Smooth muscle cell (in vitro differentiated cells): ENCODE measurements at regions not wholly inside any gene's neighbourhood (a gene's known extent, or its start where the extent isn't known, plus 50 kb on each side); places are given as distances from the start of the nearest gene placed in this dataset.

Source experiments
- DNase-seq: peaks from one replicate; lab custom pipeline; 2025; ENCODE audit not compliant: unreplicated experiment; lab: John Stamatoyannopoulos, UW
- H2AFZ ChIP-seq: fragments of 200-600 bp; sonication (generic); 2 replicates; pipeline ENCODE4 v1.6.0; 2016; ENCODE audit warnings: antibody characterized with exemption, low read depth, mild to moderate bottlenecking
- H3F3A ChIP-seq: fragments of 200-600 bp; sonication (generic); 2 replicates; pipeline ENCODE4 v1.6.0; 2017; ENCODE audit warnings: antibody characterized with exemption, low read depth
- H3K27ac ChIP-seq: fragments of 200-600 bp; sonication (generic); 2 replicates; pipeline ENCODE4 v1.5.1; 2016; ENCODE audit warnings: low read depth, mild to moderate bottlenecking
- H3K27me3 ChIP-seq: fragments of 200-600 bp; sonication (generic); 2 replicates; pipeline ENCODE4 v1.6.1; 2016; ENCODE audit warnings: low read depth, mild to moderate bottlenecking
- H3K36me3 ChIP-seq: fragments of 200-600 bp; sonication (generic); 2 replicates; pipeline ENCODE4 v1.5.1; 2016; ENCODE audit warnings: low read depth
- H3K4me1 ChIP-seq: fragments of 200-600 bp; sonication (generic); 2 replicates; pipeline ENCODE4 v1.5.1; 2016; ENCODE audit warnings: low read depth
- H3K4me2 ChIP-seq: fragments of 200-600 bp; sonication (generic); 2 replicates; pipeline ENCODE4 v1.6.0; 2016; ENCODE audit warnings: mild to moderate bottlenecking
- H3K4me3 ChIP-seq: fragments of 200-600 bp; sonication (generic); 2 replicates; pipeline ENCODE4 v1.5.1; 2016; ENCODE audit warnings: mild to moderate bottlenecking
- H3K79me2 ChIP-seq: fragments of 200-600 bp; sonication (generic); 2 replicates; pipeline ENCODE4 v1.6.0; 2016; ENCODE audit warnings: low read depth, mild to moderate bottlenecking
- H3K9ac ChIP-seq: fragments of 200-600 bp; sonication (generic); 2 replicates; pipeline ENCODE4 v1.6.0; 2016; ENCODE audit warnings: low read depth
- H3K9me3 ChIP-seq: fragments of 200-600 bp; sonication (generic); replicated peaks from 2 replicates; pipeline ENCODE4 v1.5.1; 2016; ENCODE audit warnings: low read depth
- H4K20me1 ChIP-seq: fragments of 200-600 bp; sonication (generic); 2 replicates; pipeline ENCODE4 v1.6.0; 2016; ENCODE audit warnings: low read depth
- CTCF ChIP-seq: fragments of 200-600 bp; sonication (generic); IDR thresholded peaks from 2 replicates; pipeline ENCODE4 v1.5.1; 2017; ENCODE audit warnings: borderline replicate concordance, mild to moderate bottlenecking, antibody characterized with exemption; ENCODE audit not compliant: insufficient read depth, poor library complexity, severe bottlenecking
- WGBS: methylation state at CpG from one replicate; pipeline ENCODE4 v1.1.7; 2016; ENCODE audit warnings: low lambda C conversion rate; 5-methylcytosine and 5-hydroxymethylcytosine counted together

DNA sequence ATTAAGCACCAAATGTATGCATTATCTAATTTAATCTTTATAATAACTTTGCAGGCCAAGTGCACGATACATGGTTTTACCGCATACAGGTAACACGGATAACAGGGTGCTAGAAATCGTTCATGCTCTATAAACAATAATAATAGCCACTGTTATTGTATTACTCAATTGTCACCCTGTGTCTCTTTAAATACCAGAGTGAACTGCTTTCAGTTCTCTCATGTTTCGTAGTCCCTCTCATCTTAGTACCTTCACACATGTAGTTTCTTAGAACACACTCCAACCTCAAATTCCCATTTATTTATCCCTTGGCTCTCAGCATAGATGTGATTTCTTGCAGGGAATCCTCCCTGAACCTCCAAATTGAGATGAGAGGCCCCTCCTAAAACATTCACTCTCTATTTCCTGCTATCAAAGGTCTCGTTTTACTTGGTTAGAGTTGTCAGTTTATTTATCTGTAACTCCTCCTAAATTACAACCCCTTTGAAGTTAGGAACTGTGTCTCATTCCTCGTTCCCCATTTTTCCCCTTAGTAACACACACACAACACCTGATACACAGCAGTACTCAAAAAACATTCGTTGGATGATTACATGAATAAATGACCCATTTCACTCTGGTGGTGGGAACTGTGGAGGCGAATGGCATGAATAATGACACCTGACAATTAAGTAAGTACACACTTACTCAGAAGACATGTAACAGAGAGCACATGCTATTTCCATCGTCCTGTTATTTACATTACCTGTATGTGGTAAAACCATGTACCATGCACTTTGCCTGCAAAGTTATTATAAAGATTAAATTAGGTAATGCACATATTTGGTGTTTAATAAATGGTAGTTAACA lies 134.6 kb downstream of the BTG1 start:
- Histone ChIP-seq H3K27me3 (no peaks in the 10 kb centered on the region), H3K9me3 (no peaks in the 10 kb centered on the region), H4K20me1 (no peaks in the 10 kb centered on the region), H3K79me2 (no peaks in the 10 kb centered on the region), H3K4me1 (no peaks in the 10 kb centered on the region), H3F3A (no peaks in the 10 kb centered on the region), H3K4me3 (no peak overlapping the region), H3K27ac (no peak overlapping the region), H3K9ac (no peak overlapping the region), H3K36me3 (no peaks in the 10 kb centered on the region), H2AFZ (no peak overlapping the region), H3K4me2 (no peak overlapping the region)
- no peak for TF ChIP-seq CTCF
- WGBS = 86% methylated on average over 10 of the region's 10 CpGs
- no peak for DNase-seq

DNA sequence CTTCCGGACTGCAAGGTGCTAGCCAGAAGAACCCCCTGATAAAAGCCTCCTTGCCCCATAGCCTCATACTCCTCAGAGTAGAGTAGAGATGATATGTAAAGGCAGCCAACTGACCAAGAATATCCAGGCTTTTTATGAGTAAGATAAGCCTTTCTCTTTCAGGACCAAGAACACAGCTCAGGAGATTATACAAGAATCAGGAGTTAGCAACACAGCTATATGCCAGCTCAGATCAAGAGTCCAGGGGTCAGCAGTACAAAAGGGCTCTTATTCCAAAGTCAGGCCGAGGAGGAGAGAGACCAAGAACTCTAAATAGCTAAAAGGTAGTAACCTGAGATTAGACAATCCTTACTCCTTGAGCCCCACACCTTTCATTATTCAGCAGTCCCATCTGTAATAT lies 135.3 kb downstream of the BTG1 start:
- no peak for TF ChIP-seq CTCF
- 91% methylated on average over 2 of the region's 2 CpGs for WGBS
- H2AFZ ChIP-seq = no peak overlapping the region
- H3K9ac ChIP-seq = no peak overlapping the region
- H3K4me2 ChIP-seq = no peak overlapping the region
- no peak overlapping the region for H3K27ac ChIP-seq
- no peaks in the 10 kb centered on the region for H3K4me1 ChIP-seq
- no peak overlapping the region for H3K4me3 ChIP-seq
- no peaks in the 10 kb centered on the region for H3K9me3 ChIP-seq
- no peaks in the 10 kb centered on the region for H4K20me1 ChIP-seq
- H3K27me3 ChIP-seq = no peaks in the 10 kb centered on the region
- no peaks in the 10 kb centered on the region for H3F3A ChIP-seq
- H3K79me2 ChIP-seq = no peaks in the 10 kb centered on the region
- H3K36me3 ChIP-seq = no peaks in the 10 kb centered on the region
- DNase-seq = no peak

- TF ChIP-seq CTCF = no peak
- Histone ChIP-seq H3K4me2 (no peak overlapping the region), H3K9ac (no peak overlapping the region), H3K79me2 (no peaks in the 10 kb centered on the region), H3K9me3 (no peaks in the 10 kb centered on the region), H3K4me1 (no peaks in the 10 kb centered on the region), H3F3A (peaks cover 4% of the 10 kb centered on the region), H3K27ac (no peak overlapping the region), H3K4me3 (no peak overlapping the region), H2AFZ (no peak overlapping the region), H3K27me3 (no peaks in the 10 kb centered on the region), H3K36me3 (no peaks in the 10 kb centered on the region), H4K20me1 (no peaks in the 10 kb centered on the region)
- no peak for DNase-seq
- 90% methylated on average over 5 of the region's 5 CpGs for WGBS
Measured at GRCh38 chr12:92008345-92008744, 137.3 kb downstream of the BTG1 start.

GRCh38 chr12:92007787-92008186 lies 137.9 kb downstream of the BTG1 start:
- Histone ChIP-seq H4K20me1 (no peaks in the 10 kb centered on the region), H3K9ac (no peak overlapping the region), H3K4me1 (peaks cover 3% of the 10 kb centered on the region), H3K36me3 (no peaks in the 10 kb centered on the region), H3K4me2 (no peak overlapping the region), H3K4me3 (no peak overlapping the region), H2AFZ (no peak overlapping the region), H3K27me3 (no peaks in the 10 kb centered on the region), H3K79me2 (no peaks in the 10 kb centered on the region), H3K9me3 (no peaks in the 10 kb centered on the region), H3K27ac (no peak overlapping the region), H3F3A (peaks cover 4% of the 10 kb centered on the region)
- TF ChIP-seq CTCF = no peak
- WGBS = 95% methylated on average over 9 of the region's 9 CpGs
- DNase-seq = no peak
